Stimulated activated naive CD8-positive, alpha-beta T cell treated with anti-CD3 and anti-CD28 coated beads, Interleukin-15, Interleukin-2, amounts not matched to agents 100 ng/mL and 50 ng/mL, for 24 hours (primary cell): ENCODE measurements at regions not wholly inside any gene's neighbourhood (a gene's known extent, or its start where the extent isn't known, plus 50 kb on each side); places are given as distances from the start of the nearest gene placed in this dataset.

ENCODE experiments used
- H3K27ac Mint-ChIP-seq: one replicate; pipeline ENCODE4 v1.8.0; 2021; ENCODE audit warnings: mild to moderate bottlenecking, mixed read lengths
- H3K27me3 Mint-ChIP-seq: one replicate; pipeline ENCODE4 v1.8.0; 2021; ENCODE audit warnings: mixed read lengths
- H3K36me3 Mint-ChIP-seq: one replicate; pipeline ENCODE4 v1.8.0; 2021; ENCODE audit warnings: low read depth, mixed read lengths
- H3K4me1 Mint-ChIP-seq: one replicate; pipeline ENCODE4 v1.8.0; 2021; ENCODE audit warnings: low read depth, mixed read lengths
- H3K4me3 Mint-ChIP-seq: one replicate; pipeline ENCODE4 v1.8.0; 2021; ENCODE audit warnings: mild to moderate bottlenecking, mixed read lengths
- H3K9me3 Mint-ChIP-seq: one replicate; pipeline ENCODE4 v1.8.0; 2021; ENCODE audit warnings: mixed read lengths

DNA sequence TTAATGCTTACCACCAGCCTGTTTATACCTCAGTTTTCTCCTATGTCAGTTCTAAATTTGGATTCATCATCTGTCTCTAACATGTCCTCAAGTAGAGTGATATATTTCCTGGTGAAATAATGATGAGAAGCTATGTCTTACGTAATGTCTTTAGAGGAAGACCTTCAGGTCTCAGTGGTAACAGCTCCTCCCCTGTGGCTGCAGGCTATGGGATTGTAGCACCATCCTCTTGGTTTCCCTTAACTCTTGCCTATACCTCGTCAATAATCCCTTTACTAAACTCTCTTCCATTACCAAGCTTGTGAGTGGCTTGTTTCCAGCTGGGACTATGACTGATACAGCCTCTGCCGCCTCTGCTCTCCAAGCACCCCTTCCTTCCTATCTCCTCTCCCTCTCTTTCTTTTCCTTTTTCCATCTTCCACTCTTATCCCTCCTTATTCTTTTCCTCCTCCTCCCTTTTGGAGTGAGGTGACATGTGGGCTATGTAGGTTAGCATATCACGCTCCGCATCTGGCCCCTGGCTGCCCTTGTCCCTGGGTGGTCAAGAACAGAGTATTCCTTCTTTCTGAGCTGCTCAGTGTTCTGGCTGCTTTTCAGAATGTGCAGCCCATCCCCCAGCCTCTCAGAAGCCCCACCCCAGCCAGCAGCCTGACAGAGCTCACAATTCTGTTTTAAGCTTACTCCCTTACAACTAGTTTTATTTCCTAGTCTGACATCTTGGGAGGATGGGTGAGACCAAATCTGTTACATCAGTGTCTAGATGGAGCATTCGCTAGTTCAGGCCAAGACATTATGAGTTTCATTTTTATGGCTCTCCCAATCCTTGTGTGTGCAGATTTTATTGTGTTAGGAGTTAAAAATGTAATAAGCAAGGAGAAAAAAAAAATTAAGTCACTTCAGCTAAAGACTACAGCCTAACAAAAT lies 75.0 kb upstream of the RNU6-1 start:
- no peak overlapping the region for H3K27ac Mint-ChIP-seq

DNA sequence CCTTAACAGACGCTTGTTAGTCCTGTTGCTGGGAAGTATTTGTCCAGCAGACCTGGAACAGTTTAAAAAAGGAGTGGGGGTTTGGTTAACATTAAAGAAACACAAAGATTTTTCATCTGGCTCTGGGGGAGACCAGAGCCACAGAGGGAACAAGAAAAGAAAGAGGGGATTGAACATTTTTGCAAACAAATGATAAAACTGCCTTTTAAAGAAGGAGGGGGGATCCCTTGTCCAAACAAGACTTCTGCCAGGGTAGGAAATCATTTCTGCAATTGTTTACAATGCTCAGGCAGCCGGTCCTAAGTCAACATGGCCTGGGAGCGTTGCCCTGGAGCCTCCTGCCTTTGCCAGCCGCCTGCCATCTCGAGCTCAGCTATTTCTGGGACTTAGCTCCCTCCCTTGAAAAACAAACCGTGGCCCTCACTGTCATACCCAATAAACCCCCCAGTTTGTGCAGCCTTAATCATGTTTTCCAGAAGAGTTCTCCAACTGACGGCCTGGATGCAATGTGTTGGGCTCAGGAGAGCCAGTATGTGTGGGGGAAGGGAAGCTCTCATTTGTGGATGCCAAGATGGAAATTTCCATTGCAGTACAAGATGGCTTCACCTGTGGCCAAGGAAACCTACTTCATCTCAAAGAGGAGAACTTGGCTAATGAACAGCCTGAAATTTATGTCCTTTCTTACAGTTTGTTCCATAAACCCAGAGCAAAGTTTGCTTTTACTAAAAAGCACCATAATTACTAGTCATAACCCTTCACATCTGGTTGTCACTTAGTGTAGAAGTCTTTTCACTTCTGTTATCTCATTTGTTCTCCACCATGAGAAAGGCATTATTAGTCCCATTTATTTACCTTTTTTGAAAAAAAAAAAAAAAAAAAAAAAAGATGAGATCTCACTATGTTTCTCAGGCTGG lies 75.9 kb upstream of the RNU6-1 start:
- H3K27me3 Mint-ChIP-seq, result peaks cover 4% of the 10 kb centered on the region
- peaks cover 12% of the 10 kb centered on the region for H3K9me3 Mint-ChIP-seq
- no peaks in the 10 kb centered on the region for H3K36me3 Mint-ChIP-seq
- no peak overlapping the region for H3K4me3 Mint-ChIP-seq
- no peaks in the 10 kb centered on the region for H3K4me1 Mint-ChIP-seq
- no peak overlapping the region for H3K27ac Mint-ChIP-seq

More for the DNA sequence above, 75.0 kb upstream of the RNU6-1 start:
- peaks cover 14% of the 10 kb centered on the region for H3K9me3 Mint-ChIP-seq
- no peaks in the 10 kb centered on the region for H3K4me1 Mint-ChIP-seq
- no peak overlapping the region for H3K4me3 Mint-ChIP-seq
- H3K36me3 Mint-ChIP-seq, result no peaks in the 10 kb centered on the region
- peaks cover 4% of the 10 kb centered on the region for H3K27me3 Mint-ChIP-seq

DNA sequence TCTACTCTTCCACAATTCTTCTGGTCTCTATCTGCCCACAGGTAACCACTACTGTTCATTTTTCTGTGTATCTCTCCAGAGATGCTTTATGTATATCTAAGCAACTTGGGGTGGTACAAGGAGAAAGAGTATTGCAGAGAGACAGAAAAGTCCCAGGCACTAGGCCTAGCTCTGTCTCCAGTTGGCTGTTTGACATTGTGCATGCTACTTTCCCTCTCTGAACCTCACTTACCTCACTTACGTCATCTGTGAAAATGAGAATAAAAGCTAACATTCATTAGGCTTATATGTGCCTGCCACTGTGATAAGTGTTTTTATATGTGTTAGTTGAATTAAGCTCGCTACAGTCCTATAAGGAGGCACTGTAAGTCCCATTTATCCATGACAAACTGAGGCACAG lies 76.7 kb upstream of the RNU6-1 start:
- Mint-ChIP-seq H3K27ac (no peak overlapping the region), H3K4me1 (no peaks in the 10 kb centered on the region), H3K27me3 (peaks cover 4% of the 10 kb centered on the region), H3K4me3 (no peak overlapping the region), H3K36me3 (no peaks in the 10 kb centered on the region), H3K9me3 (peaks cover 7% of the 10 kb centered on the region)

DNA sequence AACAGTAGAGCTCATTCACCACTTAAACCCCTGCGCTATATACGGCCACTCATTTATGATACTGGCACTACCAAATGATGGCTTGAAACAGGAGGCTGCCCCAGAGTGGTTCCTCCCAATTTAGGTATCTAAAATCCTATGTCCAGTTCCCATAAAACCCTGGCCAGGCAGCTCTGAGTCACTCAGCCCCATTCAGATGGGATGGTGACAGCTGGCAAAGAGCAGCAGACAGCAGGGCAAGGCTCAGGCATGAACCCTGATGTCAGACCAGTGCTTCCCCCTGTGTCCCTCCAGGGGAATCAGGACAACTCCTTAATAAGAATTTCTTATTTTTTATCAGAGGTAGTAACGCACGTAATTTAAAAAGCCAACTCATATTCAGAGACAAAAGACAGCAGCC lies 77.2 kb upstream of the RNU6-1 start:
- Mint-ChIP-seq H3K9me3 (peaks cover 7% of the 10 kb centered on the region), H3K27me3 (peaks cover 4% of the 10 kb centered on the region), H3K27ac (no peak overlapping the region), H3K4me1 (no peaks in the 10 kb centered on the region), H3K4me3 (no peak overlapping the region), H3K36me3 (no peaks in the 10 kb centered on the region)

DNA sequence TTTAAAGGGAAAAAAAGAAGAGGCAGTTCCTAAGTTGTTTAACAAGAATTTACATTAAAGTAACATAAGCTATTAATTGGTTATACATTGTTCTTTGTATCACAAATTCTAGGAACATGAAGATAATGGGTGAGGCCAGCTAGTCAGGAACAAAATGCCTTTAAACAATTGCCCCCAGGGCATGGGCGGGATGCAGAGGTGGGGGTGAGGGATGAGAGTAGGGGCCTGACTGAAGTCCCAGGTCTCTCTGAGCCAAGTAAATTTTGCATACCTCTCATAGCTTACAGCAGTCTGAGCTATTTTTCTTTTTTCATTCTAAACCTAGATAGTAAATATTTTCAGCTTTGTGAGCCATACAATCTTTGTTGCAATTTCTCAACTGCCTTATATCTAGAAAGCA lies 77.8 kb upstream of the RNU6-1 start:
- Mint-ChIP-seq H3K4me1 (no peaks in the 10 kb centered on the region), H3K27me3 (peaks cover 4% of the 10 kb centered on the region), H3K4me3 (no peak overlapping the region), H3K27ac (no peak overlapping the region), H3K9me3 (peaks cover 7% of the 10 kb centered on the region), H3K36me3 (no peaks in the 10 kb centered on the region)

DNA sequence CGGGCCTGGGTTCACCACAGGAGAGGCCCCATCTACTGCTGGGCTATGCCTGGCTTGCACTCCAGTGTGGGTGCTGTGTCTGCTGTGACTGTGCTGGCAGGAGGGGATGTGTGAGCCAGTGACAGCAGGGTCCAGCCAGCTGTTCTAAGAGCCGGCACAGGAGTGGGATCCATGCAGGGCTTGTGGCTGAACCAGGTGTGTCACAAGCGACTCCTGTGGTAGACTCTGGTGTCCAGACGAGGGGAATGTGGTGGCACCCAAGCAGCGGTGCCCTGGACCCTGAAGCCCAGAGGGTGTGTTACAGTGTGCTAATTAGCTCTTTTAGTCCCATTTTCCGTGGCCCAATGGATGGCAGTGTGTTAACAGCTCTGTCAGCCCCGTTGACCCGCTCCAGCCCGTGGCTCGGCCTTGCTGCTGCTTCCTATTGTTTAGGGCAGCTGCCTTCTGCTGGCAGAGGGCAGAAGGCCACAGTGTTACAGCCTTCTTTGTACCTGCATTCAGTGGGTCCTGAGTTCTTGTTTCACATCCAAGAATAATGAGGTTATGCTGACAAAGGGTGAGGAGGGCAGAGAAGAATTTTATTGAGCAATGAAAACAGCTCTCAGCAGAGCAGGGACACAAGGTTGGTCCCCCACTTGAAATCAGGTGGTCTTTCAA lies 78.5 kb upstream of the RNU6-1 start:
- Mint-ChIP-seq H3K4me1 (no peaks in the 10 kb centered on the region), H3K36me3 (no peaks in the 10 kb centered on the region)

DNA sequence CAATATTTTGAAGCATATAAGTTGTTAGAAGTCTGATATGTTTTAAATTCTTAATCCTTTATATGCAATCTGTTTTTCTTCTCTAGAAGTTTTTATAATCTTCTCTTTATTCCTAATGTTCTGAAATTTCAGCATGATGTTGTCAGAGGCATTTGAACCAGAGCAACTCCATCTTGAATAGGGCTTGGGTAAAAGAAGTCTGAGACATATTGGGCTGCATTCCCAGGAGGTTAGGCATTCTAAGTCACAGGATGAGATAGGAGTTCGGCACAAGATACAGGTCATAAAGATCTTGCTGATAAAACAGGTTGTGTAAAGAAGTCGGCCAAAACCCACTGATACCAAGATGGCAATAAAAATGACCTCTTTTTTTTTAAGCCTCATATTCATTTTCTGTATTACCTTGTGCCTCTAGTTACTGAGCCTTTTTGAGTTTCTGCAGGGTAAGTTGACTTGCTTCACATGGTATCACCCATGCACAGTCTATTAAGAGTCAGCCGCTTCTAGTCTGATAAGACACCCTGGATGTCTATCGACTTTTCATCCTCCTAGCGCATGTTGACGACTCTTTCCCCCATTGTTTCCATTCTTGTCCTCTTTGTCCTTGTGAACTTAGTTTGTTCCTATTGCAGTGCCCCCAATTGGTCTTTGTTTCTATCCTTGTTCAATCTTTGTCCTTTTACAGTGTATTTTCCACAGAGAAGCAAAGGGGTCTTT lies 80.8 kb upstream of the RNU6-1 start:
- Mint-ChIP-seq H3K27me3 (no peaks in the 10 kb centered on the region), H3K27ac (no peak overlapping the region), H3K4me1 (no peaks in the 10 kb centered on the region), H3K9me3 (peaks cover 11% of the 10 kb centered on the region), H3K4me3 (no peak overlapping the region), H3K36me3 (no peaks in the 10 kb centered on the region)

More for the DNA sequence above, 78.5 kb upstream of the RNU6-1 start:
- Mint-ChIP-seq H3K27ac (no peak overlapping the region), H3K27me3 (peaks cover 4% of the 10 kb centered on the region), H3K4me3 (no peak overlapping the region), H3K9me3 (peaks cover 7% of the 10 kb centered on the region)

DNA sequence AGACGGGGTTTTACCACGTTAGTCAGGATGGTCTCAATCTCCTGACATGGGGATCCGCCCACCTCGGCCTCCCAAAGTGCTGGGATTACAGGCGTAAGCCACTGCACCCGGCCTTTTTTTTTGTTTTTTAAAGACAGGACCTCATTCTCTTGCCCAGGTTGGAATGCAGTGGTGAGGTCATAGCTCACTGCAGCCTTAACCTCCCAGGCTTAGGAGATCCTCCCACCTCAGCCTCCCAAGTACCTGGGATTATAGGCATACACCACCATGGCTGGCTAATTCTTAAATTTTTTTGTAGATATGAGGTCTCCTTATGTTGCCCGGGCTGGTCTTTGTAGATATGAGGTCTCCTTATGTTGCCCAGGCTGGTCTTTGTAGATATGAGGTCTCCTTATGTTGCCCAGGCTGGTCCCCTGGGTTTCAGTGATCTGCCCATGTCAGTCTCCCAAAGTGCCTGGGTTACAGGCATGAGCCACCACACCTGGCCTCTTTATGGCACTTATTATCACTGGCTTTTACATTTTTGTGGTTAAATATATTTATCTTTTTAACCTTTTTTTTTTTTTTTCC lies 82.3 kb upstream of the RNU6-1 start:
- Mint-ChIP-seq H3K4me1 (no peaks in the 10 kb centered on the region), H3K9me3 (peaks cover 11% of the 10 kb centered on the region), H3K36me3 (no peaks in the 10 kb centered on the region), H3K4me3 (no peak overlapping the region), H3K27me3 (no peaks in the 10 kb centered on the region), H3K27ac (no peak overlapping the region)

DNA sequence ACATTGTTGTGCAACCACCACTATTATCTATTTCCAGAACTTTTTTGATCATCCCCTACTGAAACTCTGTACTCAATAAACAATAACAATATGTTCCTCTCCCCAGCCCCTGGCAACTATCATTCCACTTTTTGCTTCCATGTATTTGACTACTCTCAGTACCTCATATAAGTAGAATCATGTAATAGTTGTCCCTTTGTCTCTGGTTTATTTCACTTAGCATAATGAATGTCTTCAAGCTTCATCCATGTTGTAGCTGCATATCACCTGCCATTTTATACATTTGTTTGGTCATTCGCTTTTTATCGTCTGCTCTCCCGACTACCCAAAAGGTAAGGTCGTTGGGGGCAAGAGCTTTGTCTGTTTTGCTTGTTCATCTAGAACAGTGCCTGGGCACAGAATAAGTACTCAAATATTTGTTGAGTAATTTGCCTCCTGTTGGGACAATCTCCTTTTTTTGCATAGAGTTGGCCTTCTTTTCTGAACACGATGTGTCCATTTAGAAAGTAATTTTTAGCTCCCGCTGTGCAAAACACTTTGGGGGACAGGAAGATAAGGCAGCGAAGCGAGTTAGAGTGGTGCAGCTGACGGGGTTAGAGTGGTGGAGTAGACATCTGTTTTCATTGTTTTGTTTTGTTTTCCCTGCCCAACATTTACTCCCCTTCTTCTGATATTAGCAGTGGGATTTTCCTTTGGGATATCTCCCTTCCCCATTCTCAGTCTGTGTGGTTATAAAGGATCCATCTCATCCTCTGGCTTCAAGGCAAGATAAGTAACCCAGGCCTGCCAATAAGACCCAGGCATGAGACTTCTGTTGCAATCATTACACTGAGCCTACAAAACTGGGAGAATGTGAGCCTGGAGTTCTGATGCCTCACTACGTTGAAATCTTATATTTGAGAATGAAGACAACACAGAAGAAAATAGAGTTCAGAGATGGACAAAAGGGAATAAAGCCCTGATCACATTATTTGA lies 83.4 kb upstream of the RNU6-1 start:
- no peak overlapping the region for H3K27ac Mint-ChIP-seq
- no peaks in the 10 kb centered on the region for H3K36me3 Mint-ChIP-seq
- H3K9me3 Mint-ChIP-seq, result peaks cover 11% of the 10 kb centered on the region
- no peaks in the 10 kb centered on the region for H3K27me3 Mint-ChIP-seq
- H3K4me1 Mint-ChIP-seq, result no peaks in the 10 kb centered on the region
- H3K4me3 Mint-ChIP-seq, result no peak overlapping the region

DNA sequence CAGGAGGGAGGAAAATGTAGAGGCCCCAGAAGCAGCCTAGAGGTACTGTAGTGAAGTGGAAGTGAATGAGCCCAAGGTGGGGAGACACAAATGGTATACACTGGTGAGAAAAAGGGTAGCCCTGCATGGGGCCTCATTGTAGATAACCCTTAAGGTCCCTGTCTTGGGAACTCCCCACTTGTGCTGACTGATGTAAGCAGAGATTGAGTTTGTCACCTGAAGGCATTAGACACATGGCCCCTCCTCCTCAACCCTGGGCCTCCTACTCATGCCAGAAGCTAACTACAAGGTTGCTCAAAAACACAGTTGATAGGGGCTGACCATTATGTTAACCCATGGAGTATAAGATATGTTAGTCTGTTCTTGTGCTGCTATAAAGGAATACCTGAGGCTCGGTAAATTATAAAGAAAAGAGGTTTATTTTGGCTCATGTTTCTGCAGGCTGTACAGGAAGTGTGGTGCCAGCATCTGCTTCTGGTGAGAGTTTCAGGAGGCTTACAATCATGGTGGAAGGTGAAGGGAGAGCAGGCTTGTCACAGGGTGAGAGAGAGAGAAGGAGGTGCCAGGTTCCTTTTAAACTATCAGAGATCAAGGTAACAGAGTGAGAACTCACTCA lies 84.6 kb upstream of the RNU6-1 start:
- Mint-ChIP-seq H3K27ac (no peak overlapping the region), H3K9me3 (peaks cover 4% of the 10 kb centered on the region), H3K4me3 (no peak overlapping the region), H3K27me3 (no peaks in the 10 kb centered on the region), H3K4me1 (no peaks in the 10 kb centered on the region), H3K36me3 (no peaks in the 10 kb centered on the region)

DNA sequence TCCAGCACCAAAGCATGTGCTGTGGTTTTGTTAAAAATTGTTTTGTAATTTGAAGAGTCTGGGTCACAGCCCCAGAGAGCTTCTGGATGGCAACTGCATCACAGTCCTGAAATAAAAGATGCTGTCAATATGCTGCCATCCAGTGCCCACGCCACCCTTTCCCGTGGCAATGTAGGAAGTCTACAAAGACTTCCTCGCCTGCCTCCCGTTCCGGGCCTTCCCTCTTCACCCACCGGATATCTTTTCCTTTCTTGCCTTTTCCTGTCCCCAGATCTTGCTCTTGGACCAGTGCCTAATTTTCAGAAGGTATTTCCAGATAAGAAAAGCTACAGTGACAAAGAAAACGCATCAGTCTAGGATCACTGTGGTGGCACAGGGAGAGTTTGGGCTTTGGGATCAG lies 85.3 kb upstream of the RNU6-1 start:
- Mint-ChIP-seq H3K4me3 (no peak overlapping the region), H3K36me3 (no peaks in the 10 kb centered on the region), H3K9me3 (peaks cover 4% of the 10 kb centered on the region), H3K27ac (no peak overlapping the region), H3K27me3 (no peaks in the 10 kb centered on the region), H3K4me1 (no peaks in the 10 kb centered on the region)

DNA sequence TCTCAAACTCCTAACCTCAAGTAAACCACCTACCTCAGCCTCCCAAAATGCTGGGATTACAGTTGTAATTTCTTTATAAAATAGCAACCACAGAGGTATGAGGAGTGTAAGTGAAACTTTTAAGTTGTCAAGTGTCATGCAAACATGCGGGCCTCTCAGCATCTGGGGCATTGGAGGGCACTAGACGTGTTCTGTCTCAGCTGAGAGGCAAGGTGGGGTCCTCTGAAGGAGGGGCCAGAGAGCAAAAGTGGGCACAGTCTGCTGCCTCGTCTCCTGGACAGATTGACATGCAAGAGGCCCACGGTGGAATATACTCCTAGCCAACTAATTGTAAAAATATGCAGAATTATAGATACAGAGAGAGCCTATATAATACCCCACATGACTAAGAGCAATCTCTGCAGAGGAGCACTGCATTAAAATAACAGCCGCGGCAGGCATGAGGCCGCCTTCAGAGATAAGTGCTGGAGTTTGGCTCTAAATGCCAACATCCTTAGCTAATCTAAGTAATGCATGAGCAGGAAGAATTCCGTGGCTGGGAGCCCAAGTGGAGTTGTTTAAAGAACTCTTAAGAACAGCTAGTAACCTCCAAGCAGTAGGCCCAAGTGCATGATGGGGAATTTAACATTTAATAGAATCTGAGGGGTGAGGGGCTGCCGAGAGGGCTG lies 87.8 kb upstream of the RNU6-1 start:
- Mint-ChIP-seq H3K27me3 (no peaks in the 10 kb centered on the region), H3K27ac (no peak overlapping the region), H3K36me3 (no peaks in the 10 kb centered on the region), H3K4me1 (no peaks in the 10 kb centered on the region), H3K9me3 (peaks cover 4% of the 10 kb centered on the region), H3K4me3 (no peak overlapping the region)
